ENCODE measurements at regions not wholly inside any gene's neighbourhood (a gene's known extent, or its start where the extent isn't known, plus 50 kb on each side); places are given as distances from the start of the nearest gene placed in this dataset.

DNA sequence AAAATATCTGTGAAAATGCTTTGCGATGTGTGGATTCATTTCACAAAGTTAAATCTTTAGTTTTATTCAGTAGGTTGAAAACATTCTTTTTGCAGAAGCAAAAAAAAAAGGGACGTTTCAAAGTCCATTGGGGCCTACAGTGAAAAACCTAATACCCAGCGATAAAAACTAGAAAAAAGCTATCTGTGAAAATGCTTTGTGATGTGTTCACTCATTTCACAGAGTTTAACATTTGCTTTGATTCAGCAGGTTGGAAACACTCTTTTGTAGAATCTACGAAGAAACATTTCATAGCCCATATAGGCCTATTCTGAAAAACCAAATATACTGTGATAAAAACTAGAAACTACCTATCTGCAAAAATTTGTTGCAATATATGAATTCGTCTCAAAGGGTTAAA, 113.6 kb upstream of the WSB1 start:
- no peak for TF ChIP-seq POLR2A (IDR thresholded peaks at IDR 0.05; ENCODE audit: low read depth, low read length)
- TF ChIP-seq TAF1 (IDR thresholded peaks at IDR 0.05; ENCODE audit: borderline replicate concordance, low read depth, low read length): no peak
